ENCODE measurements at regions not wholly inside any gene's neighbourhood (a gene's known extent, or its start where the extent isn't known, plus 50 kb on each side); places are given as distances from the start of the nearest gene placed in this dataset.
A peak's percentile ranks its signal among the peaks of the same experiment; 100 is the strongest.

DNA sequence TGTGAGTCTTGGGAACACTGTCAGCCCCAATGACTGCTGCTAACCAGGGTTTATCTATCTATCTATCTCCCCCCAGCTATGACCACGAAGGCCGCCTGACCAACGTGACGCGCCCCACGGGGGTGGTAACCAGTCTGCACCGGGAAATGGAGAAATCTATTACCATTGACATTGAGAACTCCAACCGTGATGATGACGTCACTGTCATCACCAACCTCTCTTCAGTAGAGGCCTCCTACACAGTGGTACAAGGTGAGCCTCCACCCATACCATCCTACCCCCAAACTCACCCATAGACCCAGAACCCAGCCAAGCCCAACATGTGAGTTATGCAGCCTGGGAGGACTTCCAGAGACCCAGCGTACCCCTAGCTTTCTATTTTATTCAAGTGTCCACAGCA is 65.4 kb upstream of the WWC1 start:
- Histone ChIP-seq H3K9ac (ENCODE audit: low read length) (no peak overlapping the region), H3K4ac (ENCODE audit: low read depth, low read length) (no peak overlapping the region), H2BK120ac (ENCODE audit: insufficient read depth, low read length, poor library complexity) (no peak overlapping the region), H3K4me3 (ENCODE audit: low read depth, low read length) (no peak overlapping the region), H2BK12ac (ENCODE audit: low read length) (no peak overlapping the region), H3K79me1 (ENCODE audit: low read length) (no peaks in the 10 kb centered on the region), H3K18ac (ENCODE audit: low read length) (no peak overlapping the region), H4K8ac (ENCODE audit: low read depth, low read length) (no peak overlapping the region), H3K4me2 (ENCODE audit: low read length) (no peak overlapping the region), H3K23ac (ENCODE audit: low read length) (no peak overlapping the region), H3K9me3 (ENCODE audit: insufficient read depth, low read depth, low read length) (no peaks in the 10 kb centered on the region), H3K79me2 (ENCODE audit: control insufficient read depth, insufficient read depth, low read length, poor library complexity) (no peaks in the 10 kb centered on the region), H4K12ac (ENCODE audit: low read depth, low read length) (no peak overlapping the region), H3K27ac (ENCODE audit: low read depth, low read length) (no peak overlapping the region), H2AK5ac (ENCODE audit: low read length) (no peak overlapping the region), H3K27me3 (ENCODE audit: insufficient read depth, low read length) (no peaks in the 10 kb centered on the region), H3K14ac (ENCODE audit: low read length) (no peak overlapping the region), H4K91ac (ENCODE audit: low read depth, low read length) (no peak overlapping the region), H2BK5ac (ENCODE audit: low read depth, low read length, poor library complexity) (no peak overlapping the region), H3K4me1 (ENCODE audit: control insufficient read depth in 1 of 2, insufficient read depth in 2 of 2, low read length in 2 of 2) (peaks cover 0 to 8% of the 10 kb centered on the region in 2 experiments), H2AFZ (ENCODE audit: insufficient read depth, low read length, poor library complexity) (no peak overlapping the region), H3K36me3 (ENCODE audit: control insufficient read depth in 1 of 2, insufficient read depth in 2 of 2, low read length in 2 of 2) (no peaks in the 10 kb centered on the region)
- WGBS (ENCODE audit: extremely low coverage, insufficient coverage, insufficient read length): no CpG with 5 or more reads among the region's 10 CpGs
- no peak for DNase-seq

DNA sequence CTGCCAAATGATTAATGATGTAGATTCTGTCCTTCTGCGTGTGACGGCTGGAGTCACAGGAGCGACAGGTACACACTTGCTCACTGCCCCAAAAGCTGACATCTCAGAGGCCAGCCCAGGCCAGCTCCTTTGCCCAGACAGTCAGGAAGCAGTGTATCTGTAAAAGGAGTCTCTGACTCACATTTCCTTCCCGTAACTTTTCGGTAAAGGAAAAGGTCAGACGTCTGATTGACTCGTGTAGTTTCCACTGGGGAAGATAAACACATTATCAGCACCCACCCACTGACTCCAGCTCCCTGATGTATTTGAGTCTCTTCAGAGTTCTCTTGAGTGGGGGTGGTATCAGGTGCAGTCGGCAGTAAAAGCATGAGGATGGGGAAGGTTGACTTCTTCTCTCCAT is 64.4 kb upstream of the WWC1 start:
- peaks cover 0 to 8% of the 10 kb centered on the region in 2 experiments for H3K4me1 ChIP-seq (ENCODE audit: control insufficient read depth in 1 of 2, insufficient read depth in 2 of 2, low read length in 2 of 2)
- H2BK12ac ChIP-seq (ENCODE audit: low read length): no peak overlapping the region
- H2BK120ac ChIP-seq (ENCODE audit: insufficient read depth, low read length, poor library complexity): no peak overlapping the region
- no peak overlapping the region for H2AFZ ChIP-seq (ENCODE audit: insufficient read depth, low read length, poor library complexity)
- WGBS (ENCODE audit: extremely low coverage, insufficient coverage, insufficient read length): no CpG with 5 or more reads among the region's 8 CpGs
- H3K27me3 ChIP-seq (ENCODE audit: insufficient read depth, low read length): no peaks in the 10 kb centered on the region
- no peak overlapping the region for H3K4me3 ChIP-seq (ENCODE audit: low read depth, low read length)
- no peak overlapping the region for H4K91ac ChIP-seq (ENCODE audit: low read depth, low read length)
- no peak overlapping the region for H3K14ac ChIP-seq (ENCODE audit: low read length)
- no peak overlapping the region for H2BK5ac ChIP-seq (ENCODE audit: low read depth, low read length, poor library complexity)
- H3K36me3 ChIP-seq (ENCODE audit: control insufficient read depth in 1 of 2, insufficient read depth in 2 of 2, low read length in 2 of 2): no peaks in the 10 kb centered on the region
- H3K9ac ChIP-seq (ENCODE audit: low read length): no peak overlapping the region
- H4K8ac ChIP-seq (ENCODE audit: low read depth, low read length): no peak overlapping the region
- no peak overlapping the region for H3K23ac ChIP-seq (ENCODE audit: low read length)
- no peak for DNase-seq
- H3K27ac ChIP-seq (ENCODE audit: low read depth, low read length): no peak overlapping the region
- H3K9me3 ChIP-seq (ENCODE audit: insufficient read depth, low read depth, low read length): no peaks in the 10 kb centered on the region
- no peaks in the 10 kb centered on the region for H3K79me1 ChIP-seq (ENCODE audit: low read length)
- H4K12ac ChIP-seq (ENCODE audit: low read depth, low read length): no peak overlapping the region
- no peak overlapping the region for H3K4me2 ChIP-seq (ENCODE audit: low read length)
- no peak overlapping the region for H3K18ac ChIP-seq (ENCODE audit: low read length)
- no peak overlapping the region for H2AK5ac ChIP-seq (ENCODE audit: low read length)
- H3K79me2 ChIP-seq (ENCODE audit: control insufficient read depth, insufficient read depth, low read length, poor library complexity): no peaks in the 10 kb centered on the region
- H3K4ac ChIP-seq (ENCODE audit: low read depth, low read length): no peak overlapping the region

GRCh38 chr5:168227973-168228615 is 63.4 kb upstream of the WWC1 start:
- Histone ChIP-seq H3K79me1 (ENCODE audit: low read length) (no peaks in the 10 kb centered on the region), H3K27ac (ENCODE audit: low read depth, low read length) (no peak overlapping the region), H2BK120ac (ENCODE audit: insufficient read depth, low read length, poor library complexity) (no peak overlapping the region), H3K9ac (ENCODE audit: low read length) (no peak overlapping the region), H3K27me3 (ENCODE audit: insufficient read depth, low read length) (no peaks in the 10 kb centered on the region), H4K91ac (ENCODE audit: low read depth, low read length) (no peak overlapping the region), H2BK12ac (ENCODE audit: low read length) (no peak overlapping the region), H2AK5ac (ENCODE audit: low read length) (no peak overlapping the region), H3K4me3 (ENCODE audit: low read depth, low read length) (no peak overlapping the region), H4K8ac (ENCODE audit: low read depth, low read length) (no peak overlapping the region), H2BK5ac (ENCODE audit: low read depth, low read length, poor library complexity) (no peak overlapping the region), H3K23ac (ENCODE audit: low read length) (no peak overlapping the region), H3K4ac (ENCODE audit: low read depth, low read length) (no peak overlapping the region), H3K14ac (ENCODE audit: low read length) (no peak overlapping the region), H3K18ac (ENCODE audit: low read length) (no peak overlapping the region), H3K4me1 (ENCODE audit: control insufficient read depth in 1 of 2, insufficient read depth in 2 of 2, low read length in 2 of 2) (peaks cover 0 to 8% of the 10 kb centered on the region in 2 experiments), H4K12ac (ENCODE audit: low read depth, low read length) (no peak overlapping the region), H3K9me3 (ENCODE audit: insufficient read depth, low read depth, low read length) (no peaks in the 10 kb centered on the region), H3K79me2 (ENCODE audit: control insufficient read depth, insufficient read depth, low read length, poor library complexity) (no peaks in the 10 kb centered on the region), H3K36me3 (ENCODE audit: control insufficient read depth in 1 of 2, insufficient read depth in 2 of 2, low read length in 2 of 2) (no peaks in the 10 kb centered on the region), H3K4me2 (ENCODE audit: low read length) (no peak overlapping the region), H2AFZ (ENCODE audit: insufficient read depth, low read length, poor library complexity) (no peak overlapping the region)
- no CpG with 5 or more reads among the region's 9 CpGs for WGBS (ENCODE audit: extremely low coverage, insufficient coverage, insufficient read length)
- DNase-seq: peak in 1 of 2 donors; percentile 8

- no peak overlapping the region for H3K4me3 ChIP-seq (ENCODE audit: low read depth, low read length)
- H3K4me2 ChIP-seq (ENCODE audit: low read length): no peak overlapping the region
- H2AK5ac ChIP-seq (ENCODE audit: low read length): no peak overlapping the region
- no peak overlapping the region for H2BK120ac ChIP-seq (ENCODE audit: insufficient read depth, low read length, poor library complexity)
- H3K79me2 ChIP-seq (ENCODE audit: control insufficient read depth, insufficient read depth, low read length, poor library complexity): no peaks in the 10 kb centered on the region
- H2BK5ac ChIP-seq (ENCODE audit: low read depth, low read length, poor library complexity): no peak overlapping the region
- no peak for DNase-seq
- no peak overlapping the region for H4K12ac ChIP-seq (ENCODE audit: low read depth, low read length)
- no peak overlapping the region for H3K9ac ChIP-seq (ENCODE audit: low read length)
- H3K4me1 ChIP-seq (ENCODE audit: control insufficient read depth in 1 of 2, insufficient read depth in 2 of 2, low read length in 2 of 2): peaks cover 0 to 8% of the 10 kb centered on the region in 2 experiments
- H4K8ac ChIP-seq (ENCODE audit: low read depth, low read length): no peak overlapping the region
- H4K91ac ChIP-seq (ENCODE audit: low read depth, low read length): no peak overlapping the region
- no peak overlapping the region for H3K18ac ChIP-seq (ENCODE audit: low read length)
- H3K27me3 ChIP-seq (ENCODE audit: insufficient read depth, low read length): no peaks in the 10 kb centered on the region
- H2AFZ ChIP-seq (ENCODE audit: insufficient read depth, low read length, poor library complexity): no peak overlapping the region
- H3K14ac ChIP-seq (ENCODE audit: low read length): no peak overlapping the region
- no peaks in the 10 kb centered on the region for H3K9me3 ChIP-seq (ENCODE audit: insufficient read depth, low read depth, low read length)
- no peaks in the 10 kb centered on the region for H3K36me3 ChIP-seq (ENCODE audit: control insufficient read depth in 1 of 2, insufficient read depth in 2 of 2, low read length in 2 of 2)
- no peak overlapping the region for H2BK12ac ChIP-seq (ENCODE audit: low read length)
- no peaks in the 10 kb centered on the region for H3K79me1 ChIP-seq (ENCODE audit: low read length)
- H3K27ac ChIP-seq (ENCODE audit: low read depth, low read length): no peak overlapping the region
- H3K23ac ChIP-seq (ENCODE audit: low read length): no peak overlapping the region
- no CpG with 5 or more reads among the region's 3 CpGs for WGBS (ENCODE audit: extremely low coverage, insufficient coverage, insufficient read length)
- H3K4ac ChIP-seq (ENCODE audit: low read depth, low read length): no peak overlapping the region
These were observed 62.8 kb upstream of the WWC1 start for GRCh38 chr5:168228668-168229067.

Data from trophoblast cell (in vitro differentiated cells and primary cell).